ENCODE measurements at regions not wholly inside any gene's neighbourhood (a gene's known extent, or its start where the extent isn't known, plus 50 kb on each side); places are given as distances from the start of the nearest gene placed in this dataset.

DNA sequence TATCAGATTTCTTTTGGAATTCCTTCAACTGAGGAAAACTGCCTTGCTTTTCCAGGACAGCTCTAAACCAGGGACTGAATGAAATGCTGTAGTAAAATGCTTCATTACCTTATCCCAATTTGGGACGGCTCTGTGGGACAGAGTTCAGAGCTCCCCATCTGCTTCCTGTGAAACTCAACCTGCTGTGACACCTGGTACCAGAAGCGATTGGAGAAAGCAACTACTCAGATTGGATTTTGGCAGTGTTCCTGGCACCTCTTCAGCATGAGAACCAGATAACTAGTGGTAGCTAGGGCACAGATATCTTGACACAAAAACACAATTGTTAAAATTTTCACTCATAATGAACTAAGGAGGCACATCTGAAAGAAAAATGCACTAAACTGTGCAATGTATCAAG is 539.1 kb downstream of the SI start:
- TF ChIP-seq CTCF (IDR thresholded peaks at IDR 0.05) (no peak), POLR2AphosphoS5 (IDR thresholded peaks at IDR 0.05) (no peak), EP300 (IDR thresholded peaks at IDR 0.05) (no peak)
